ENCODE measurements at regions not wholly inside any gene's neighbourhood (a gene's known extent, or its start where the extent isn't known, plus 50 kb on each side); places are given as distances from the start of the nearest gene placed in this dataset.

GRCh38 chrX:83419030-83419792 is 88.9 kb upstream of the POU3F4 start:
- TF ChIP-seq, protein P1, sequence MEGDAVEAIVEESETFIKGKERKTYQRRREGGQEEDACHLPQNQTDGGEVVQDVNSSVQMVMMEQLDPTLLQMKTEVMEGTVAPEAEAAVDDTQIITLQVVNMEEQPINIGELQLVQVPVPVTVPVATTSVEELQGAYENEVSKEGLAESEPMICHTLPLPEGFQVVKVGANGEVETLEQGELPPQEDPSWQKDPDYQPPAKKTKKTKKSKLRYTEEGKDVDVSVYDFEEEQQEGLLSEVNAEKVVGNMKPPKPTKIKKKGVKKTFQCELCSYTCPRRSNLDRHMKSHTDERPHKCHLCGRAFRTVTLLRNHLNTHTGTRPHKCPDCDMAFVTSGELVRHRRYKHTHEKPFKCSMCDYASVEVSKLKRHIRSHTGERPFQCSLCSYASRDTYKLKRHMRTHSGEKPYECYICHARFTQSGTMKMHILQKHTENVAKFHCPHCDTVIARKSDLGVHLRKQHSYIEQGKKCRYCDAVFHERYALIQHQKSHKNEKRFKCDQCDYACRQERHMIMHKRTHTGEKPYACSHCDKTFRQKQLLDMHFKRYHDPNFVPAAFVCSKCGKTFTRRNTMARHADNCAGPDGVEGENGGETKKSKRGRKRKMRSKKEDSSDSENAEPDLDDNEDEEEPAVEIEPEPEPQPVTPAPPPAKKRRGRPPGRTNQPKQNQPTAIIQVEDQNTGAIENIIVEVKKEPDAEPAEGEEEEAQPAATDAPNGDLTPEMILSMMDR (IDR thresholded peaks at IDR 0.05) = no peak
- no peak for TF ChIP-seq POLR2A (IDR thresholded peaks at IDR 0.05)
